IMR-90 (cell line): ENCODE measurements at regions not wholly inside any gene's neighbourhood (a gene's known extent, or its start where the extent isn't known, plus 50 kb on each side); places are given as distances from the start of the nearest gene placed in this dataset.

Experiments
- ATAC-seq: fragments of 200-7000 bp; cut with Tn5 transposase; 2 replicates; pipeline ENCODE4 v1.9.1; 2020; ENCODE audit warnings: low read depth, mild to moderate bottlenecking, moderate library complexity
- BruUV-seq: library from RNA; stranded (reverse); fragments of 400-500 nt; replicated peaks from 2 replicates; lab custom pipeline; 2021; lab: Mats Ljungman, UMichigan
- CTCF ChIA-PET: fragments of 300-600 bp; formaldehyde crosslinking; extraction: SDS; loops from one replicate; lab custom pipeline; 2021; ENCODE audit warnings: antibody characterized with exemption; lab: Yijun Ruan, JAX
- POLR2A ChIA-PET: fragments of 300-600 bp; sonication (Branson Sonifier 250); formaldehyde crosslinking; loops from one replicate; lab custom pipeline; 2022; ENCODE audit warnings: antibody characterized with exemption; ENCODE audit not compliant: unreplicated experiment; lab: Charles Lee
- DNase-seq: peaks from one replicate; pipeline ENCODE4 v3.0.0; 2013
- H2AFZ ChIP-seq: replicated peaks from 2 replicates; pipeline ENCODE3; 2013; ENCODE audit warnings: low read length, mild to moderate bottlenecking; ENCODE audit not compliant: poor library complexity
- H2AK5ac ChIP-seq: 2 replicates; pipeline ENCODE4 v1.6.1; 2013; ENCODE audit warnings: low read depth, low read length, inconsistent platforms
- H2AK9ac ChIP-seq: replicated peaks from 2 replicates; pipeline ENCODE3; 2013; ENCODE audit warnings: mild to moderate bottlenecking, low read depth, low read length, moderate library complexity; ENCODE audit not compliant: poor library complexity
- H2BK120ac ChIP-seq: 2 replicates; pipeline ENCODE4 v1.6.1; 2013; ENCODE audit warnings: low read depth, low read length, inconsistent platforms
- H2BK15ac ChIP-seq: 3 replicates; pipeline ENCODE4 v1.6.1; 2013; ENCODE audit warnings: low read depth, low read length, inconsistent platforms
- H2BK20ac ChIP-seq: 2 replicates; pipeline ENCODE4 v1.6.1; 2013; ENCODE audit warnings: low read depth, mild to moderate bottlenecking, inconsistent platforms, low read length, moderate library complexity
- H2BK5ac ChIP-seq: 2 replicates; pipeline ENCODE4 v1.6.1; 2013; ENCODE audit warnings: mild to moderate bottlenecking, low read depth, low read length, inconsistent platforms; ENCODE audit not compliant: poor library complexity, severe bottlenecking
- H3K14ac ChIP-seq: replicated peaks from 2 replicates; pipeline ENCODE4 v1.6.1; 2013; ENCODE audit warnings: low read depth, low read length, inconsistent platforms
- H3K18ac ChIP-seq: 2 replicates; pipeline ENCODE4 v1.6.1; 2013; ENCODE audit warnings: low read depth, low read length, control low read depth
- H3K23ac ChIP-seq: 2 replicates; pipeline ENCODE4 v1.6.1; 2013; ENCODE audit warnings: low read depth, low read length, inconsistent platforms
- H3K27ac ChIP-seq: 2 replicates; pipeline ENCODE4 v1.5.1; 2013; ENCODE audit warnings: mild to moderate bottlenecking, control low read depth, low read length; ENCODE audit not compliant: insufficient read depth
- H3K27me3 ChIP-seq: 2 replicates; pipeline ENCODE4 v1.6.1; 2013; ENCODE audit warnings: low read length; ENCODE audit not compliant: control insufficient read depth, insufficient read depth
- H3K36me3 ChIP-seq: 2 replicates; pipeline ENCODE4 v1.6.1; 2013; ENCODE audit warnings: low read length, mixed read lengths; ENCODE audit not compliant: control insufficient read depth, insufficient read depth
- H3K4ac ChIP-seq: 2 replicates; pipeline ENCODE4 v1.6.1; 2013; ENCODE audit warnings: low read depth, low read length, inconsistent platforms
- H3K4me1 ChIP-seq: 2 replicates; pipeline ENCODE4 v1.6.1; 2013; ENCODE audit warnings: low read length, mixed read lengths; ENCODE audit not compliant: control insufficient read depth, insufficient read depth
- H3K4me2 ChIP-seq: 2 replicates; pipeline ENCODE4 v1.6.1; 2013; ENCODE audit warnings: low read depth, mild to moderate bottlenecking, control low read depth, low read length, moderate library complexity
- H3K4me3 ChIP-seq: 2 replicates; pipeline ENCODE4 v1.5.1; 2013; ENCODE audit warnings: low read depth, mild to moderate bottlenecking, control low read depth, low read length, moderate library complexity; ENCODE audit not compliant: insufficient read depth
- H3K56ac ChIP-seq: 2 replicates; pipeline ENCODE4 v1.6.1; 2013; ENCODE audit warnings: low read length, inconsistent platforms; ENCODE audit not compliant: insufficient read depth; ENCODE audit errors: extremely low read depth
- H3K79me1 ChIP-seq, 2 experiments: 2 replicates each; pipeline ENCODE4 v1.6.1; 2013; ENCODE audit warnings: low read length in 2 of 2, inconsistent platforms in 1 of 2, low read depth in 1 of 2
- H3K9ac ChIP-seq: 2 replicates; pipeline ENCODE4 v1.6.1; 2013; ENCODE audit warnings: low read depth, low read length, control low read depth
- H3K9me1 ChIP-seq: 2 replicates; pipeline ENCODE4 v1.6.1; 2013; ENCODE audit warnings: low read length, inconsistent platforms; ENCODE audit not compliant: insufficient read depth
- H3K9me3 ChIP-seq: 2 replicates; pipeline ENCODE4 v1.6.1; 2013; ENCODE audit warnings: low read length; ENCODE audit not compliant: control insufficient read depth, insufficient read depth
- H4K20me1 ChIP-seq: 2 replicates; pipeline ENCODE4 v1.6.1; 2013; ENCODE audit warnings: low read length, inconsistent platforms; ENCODE audit not compliant: insufficient read depth
- H4K5ac ChIP-seq: 2 replicates; pipeline ENCODE4 v1.6.1; 2013; ENCODE audit warnings: mild to moderate bottlenecking, low read depth, low read length, control low read depth
- H4K8ac ChIP-seq, 2 experiments: 2 replicates each; pipeline ENCODE4 v1.6.1; 2013; ENCODE audit warnings: low read depth in 2 of 2, low read length in 2 of 2, control low read depth in 1 of 2, inconsistent platforms in 1 of 2
- H4K91ac ChIP-seq: 2 replicates; pipeline ENCODE4 v1.6.1; 2013; ENCODE audit warnings: low read depth, low read length, inconsistent platforms; ENCODE audit not compliant: insufficient read depth
- BHLHE40 ChIP-seq: fragments of 150-350 bp; IDR thresholded peaks from 2 replicates; pipeline ENCODE4 v1.6.1; 2016; ENCODE audit warnings: mild to moderate bottlenecking, low read depth, low read length
- CEBPB ChIP-seq: IDR thresholded peaks from 2 replicates; pipeline ENCODE4 v1.6.1; 2012; ENCODE audit warnings: low read depth, low read length, improper control_type of control experiment
- CHD1 ChIP-seq: IDR thresholded peaks from 2 replicates; pipeline ENCODE4 v1.6.1; 2012; ENCODE audit warnings: low read depth, low read length, improper control_type of control experiment
- CTCF ChIP-seq: conservative IDR thresholded peaks from 2 replicates; pipeline ENCODE4 v1.5.1; 2012; ENCODE audit warnings: mild to moderate bottlenecking, low read depth, low read length, improper control_type of control experiment
- MAZ ChIP-seq: IDR thresholded peaks from 2 replicates; pipeline ENCODE4 v1.6.1; 2012; ENCODE audit warnings: low read depth, mild to moderate bottlenecking, low read length, improper control_type of control experiment, moderate library complexity, borderline replicate concordance
- MXI1 ChIP-seq: IDR thresholded peaks from 2 replicates; pipeline ENCODE4 v1.6.1; 2012; ENCODE audit warnings: low read depth, mild to moderate bottlenecking, low read length, moderate library complexity, borderline replicate concordance
- NFE2L2 ChIP-seq: fragments of 150-350 bp; IDR thresholded peaks from 2 replicates; pipeline ENCODE4 v1.6.1; 2016; ENCODE audit warnings: low read depth, mild to moderate bottlenecking, low read length
- POLR2A ChIP-seq: IDR thresholded peaks from 2 replicates; pipeline ENCODE4 v1.6.1; 2012; ENCODE audit warnings: mild to moderate bottlenecking, low read depth, low read length
- RCOR1 ChIP-seq: IDR thresholded peaks from 2 replicates; pipeline ENCODE4 v1.6.1; 2012; ENCODE audit warnings: mild to moderate bottlenecking, low read length, improper control_type of control experiment; ENCODE audit not compliant: insufficient replicate concordance
- RFX5 ChIP-seq: IDR thresholded peaks from 2 replicates; pipeline ENCODE4 v1.8.0; 2012; ENCODE audit warnings: low read depth, mild to moderate bottlenecking, low read length, moderate library complexity
- SMC3 ChIP-seq: fragments of 150-350 bp; IDR thresholded peaks from 2 replicates; pipeline ENCODE4 v1.6.1; 2016; ENCODE audit warnings: low read depth, mild to moderate bottlenecking, antibody characterized with exemption, low read length, moderate library complexity
- WGBS, 2 experiments: methylation state at CpG; one replicate each; pipeline versions ENCODE4 v1.1.5 to v1.1.7; 2013; ENCODE audit warnings: missing lambda C conversion rate in 2 of 2; ENCODE audit not compliant: insufficient read length in 1 of 2; ENCODE audit errors: extremely low coverage in 2 of 2; 5-methylcytosine and 5-hydroxymethylcytosine counted together
- dilution Hi-C: fragments of 300-500 bp; cut with HindIII; formaldehyde crosslinking; loops from one replicate; pipeline ENCODE4 v1.14.3; 2018; ENCODE audit warnings: low sequenced_read_pairs; ENCODE audit not compliant: unreplicated experiment
- in situ Hi-C: fragments of 300-500 bp; cut with MboI; formaldehyde crosslinking; loops from 3 replicates; pipeline ENCODE4 v1.14.3; 2019; ENCODE audit warnings: low sequenced_read_pairs, inconsistent platforms, mixed read lengths
- intact Hi-C: fragments of 100-400 bp; cut with micrococcal nuclease; formaldehyde crosslinking; loops from 2 replicates; pipeline ENCODE4 v1.10.0; 2022
- TF ChIP-seq, protein P1 (sequence below): fragments of 150-350 bp; IDR thresholded peaks from 2 replicates; pipeline ENCODE4 v1.6.1; 2016; ENCODE audit warnings: low read depth, mild to moderate bottlenecking, low read length, moderate library complexity, borderline replicate concordance

GRCh38 chr2:120465012-120465700 is 119.2 kb downstream of the INHBB start:
- no CpG with 5 or more reads among the region's 11 CpGs for WGBS, 2 experiments
- Histone ChIP-seq H4K91ac (no peak overlapping the region), H3K4ac (peak overlapping the region; percentile 51), H3K18ac (no peak overlapping the region), H3K4me2 (no peak overlapping the region), H3K9me1 (peaks cover 4% of the 10 kb centered on the region), H3K23ac (0 out of 2 replicates have a peak overlapping the region, but pooled peaks have one; percentile 18), H4K20me1 (no peaks in the 10 kb centered on the region), H3K4me3 (no peak overlapping the region), H3K36me3 (no peaks in the 10 kb centered on the region), H2AK5ac (peak overlapping the region; percentile 72; the same call in 1 of the 2 replicates), H3K79me1 (no peaks in the 10 kb centered on the region), H2BK15ac (no peak overlapping the region), H3K9me3 (no peaks in the 10 kb centered on the region), H3K4me1 (peaks cover 21% of the 10 kb centered on the region), H4K5ac (no peak overlapping the region), H2BK20ac (no peak overlapping the region), H2AK9ac (no peak overlapping the region), H2AFZ (peak overlapping the region; percentile 23), H3K56ac (no peak overlapping the region), H3K14ac (no peak overlapping the region), H3K9ac (no peak overlapping the region), H2BK5ac (no peak overlapping the region), H2BK120ac (peak overlapping the region; percentile 17; the same call in 1 of the 2 replicates), H3K27ac (no peak overlapping the region), H3K27me3 (no peaks in the 10 kb centered on the region), H4K8ac (peak overlapping the region in 1 of 2 experiments; percentile 18; a peak in 1 of 4 replicates)
- BruUV-seq = no TSS peak
- in situ Hi-C loops = no loop called here
- TF ChIP-seq RFX5 = no peak
- TF ChIP-seq CHD1 = no peak
- no peak for TF ChIP-seq CEBPB
- no peak for TF ChIP-seq POLR2A
- no peak for TF ChIP-seq MXI1
- TF ChIP-seq RCOR1 = no peak
- TF ChIP-seq MAZ = no peak
- TF ChIP-seq CTCF = no peak
- no peak for TF ChIP-seq BHLHE40
- TF ChIP-seq SMC3 = no peak
- TF ChIP-seq NFE2L2 = no peak
- TF ChIP-seq, protein P1, sequence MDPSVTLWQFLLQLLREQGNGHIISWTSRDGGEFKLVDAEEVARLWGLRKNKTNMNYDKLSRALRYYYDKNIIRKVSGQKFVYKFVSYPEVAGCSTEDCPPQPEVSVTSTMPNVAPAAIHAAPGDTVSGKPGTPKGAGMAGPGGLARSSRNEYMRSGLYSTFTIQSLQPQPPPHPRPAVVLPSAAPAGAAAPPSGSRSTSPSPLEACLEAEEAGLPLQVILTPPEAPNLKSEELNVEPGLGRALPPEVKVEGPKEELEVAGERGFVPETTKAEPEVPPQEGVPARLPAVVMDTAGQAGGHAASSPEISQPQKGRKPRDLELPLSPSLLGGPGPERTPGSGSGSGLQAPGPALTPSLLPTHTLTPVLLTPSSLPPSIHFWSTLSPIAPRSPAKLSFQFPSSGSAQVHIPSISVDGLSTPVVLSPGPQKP = no peak
- dilution Hi-C loops = no loop called here
- intact Hi-C loops = no loop called here
- no peak for ATAC-seq
- POLR2A ChIA-PET = no interaction called here
- CTCF ChIA-PET = interaction anchor here (0.9 kb wide), 1 partner anchor 122 kb away, joined by 4 read pairs; no protein-coding TSS in a partner anchor
- DNase-seq = no peak
